Progenitor cell of endocrine pancreas (in vitro differentiated cells): ENCODE measurements at regions not wholly inside any gene's neighbourhood (a gene's known extent, or its start where the extent isn't known, plus 50 kb on each side); places are given as distances from the start of the nearest gene placed in this dataset.
"Not testable (repeated sequence)": the region's sequence is repeated elsewhere in the genome, so short reads cannot be mapped to it uniquely, and the experiment has no call there.

Source experiments
- DNase-seq: peaks from one replicate; pipeline ENCODE4 v3.0.0; 2021; ENCODE audit warnings: low spot score; ENCODE audit not compliant: unreplicated experiment
- H3K27ac Mint-ChIP-seq: 2 replicates; pipeline ENCODE4 v1.8.0; 2021; ENCODE audit warnings: mild to moderate bottlenecking, moderate library complexity, mixed read lengths
- H3K27me3 Mint-ChIP-seq: 2 replicates; pipeline ENCODE4 v1.8.0; 2021; ENCODE audit warnings: mixed read lengths
- H3K36me3 Mint-ChIP-seq: 2 replicates; pipeline ENCODE4 v1.8.0; 2022; ENCODE audit warnings: mixed read lengths; ENCODE audit not compliant: insufficient read depth
- H3K4me1 Mint-ChIP-seq: 2 replicates; pipeline ENCODE4 v1.8.0; 2021; ENCODE audit warnings: low read depth, mixed read lengths
- H3K4me3 Mint-ChIP-seq: 2 replicates; pipeline ENCODE4 v1.8.0; 2021; ENCODE audit warnings: low read depth, mild to moderate bottlenecking, moderate library complexity, mixed read lengths
- H3K9me3 Mint-ChIP-seq: 2 replicates; pipeline ENCODE4 v1.8.0; 2021; ENCODE audit warnings: low read depth, mixed read lengths

- H3K4me3 Mint-ChIP-seq, H3K4me1 Mint-ChIP-seq, H3K27me3 Mint-ChIP-seq, H3K27ac Mint-ChIP-seq, H3K9me3 Mint-ChIP-seq, DNase-seq, H3K36me3 Mint-ChIP-seq: not testable (repeated sequence)
Measured at GRCh38 chr1:83398125-83398524, 600.8 kb downstream of the TTLL7 start.

GRCh38 chr1:83395130-83395529, 603.8 kb downstream of the TTLL7 start:
- not testable (repeated sequence) for H3K27ac Mint-ChIP-seq, H3K4me1 Mint-ChIP-seq

GRCh38 chr1:83386946-83387345, 612.0 kb downstream of the TTLL7 start:
- H3K27ac Mint-ChIP-seq, DNase-seq, H3K36me3 Mint-ChIP-seq, H3K4me1 Mint-ChIP-seq, H3K4me3 Mint-ChIP-seq, H3K27me3 Mint-ChIP-seq: not testable (repeated sequence)
- H3K9me3 Mint-ChIP-seq = peaks cover 21% of the 10 kb centered on the region

More at GRCh38 chr1:83395130-83395529, 603.8 kb downstream of the TTLL7 start:
- H3K9me3 Mint-ChIP-seq, H3K27me3 Mint-ChIP-seq, H3K36me3 Mint-ChIP-seq, H3K4me3 Mint-ChIP-seq, DNase-seq: not testable (repeated sequence)

GRCh38 chr1:83383107-83383506, 615.8 kb downstream of the TTLL7 start:
- H3K27ac Mint-ChIP-seq, H3K4me1 Mint-ChIP-seq, H3K4me3 Mint-ChIP-seq: not testable (repeated sequence)

GRCh38 chr1:83373018-83373417, 625.9 kb downstream of the TTLL7 start:
- not testable (repeated sequence) for H3K4me1 Mint-ChIP-seq, H3K9me3 Mint-ChIP-seq, H3K36me3 Mint-ChIP-seq

More at GRCh38 chr1:83383107-83383506, 615.8 kb downstream of the TTLL7 start:
- DNase-seq, H3K36me3 Mint-ChIP-seq, H3K27me3 Mint-ChIP-seq: not testable (repeated sequence)
- H3K9me3 Mint-ChIP-seq = peaks cover 21% of the 10 kb centered on the region

GRCh38 chr1:83369853-83370252, 629.1 kb downstream of the TTLL7 start:
- H3K27ac Mint-ChIP-seq, H3K4me3 Mint-ChIP-seq, DNase-seq, H3K36me3 Mint-ChIP-seq, H3K9me3 Mint-ChIP-seq, H3K4me1 Mint-ChIP-seq, H3K27me3 Mint-ChIP-seq: not testable (repeated sequence)

More at GRCh38 chr1:83373018-83373417, 625.9 kb downstream of the TTLL7 start:
- H3K4me3 Mint-ChIP-seq, H3K27ac Mint-ChIP-seq, H3K27me3 Mint-ChIP-seq, DNase-seq: not testable (repeated sequence)

- H3K27me3 Mint-ChIP-seq, H3K27ac Mint-ChIP-seq, DNase-seq, H3K36me3 Mint-ChIP-seq, H3K9me3 Mint-ChIP-seq, H3K4me3 Mint-ChIP-seq, H3K4me1 Mint-ChIP-seq: not testable (repeated sequence)
Measured at GRCh38 chr1:83365320-83365719, 633.6 kb downstream of the TTLL7 start.

- H3K27me3 Mint-ChIP-seq, H3K36me3 Mint-ChIP-seq, H3K9me3 Mint-ChIP-seq, H3K4me1 Mint-ChIP-seq, DNase-seq, H3K4me3 Mint-ChIP-seq, H3K27ac Mint-ChIP-seq: not testable (repeated sequence)
Measured at GRCh38 chr1:83345375-83345774, 653.6 kb downstream of the TTLL7 start.

GRCh38 chr1:83343767-83344166, 655.2 kb downstream of the TTLL7 start:
- not testable (repeated sequence) for H3K9me3 Mint-ChIP-seq, H3K27me3 Mint-ChIP-seq, H3K27ac Mint-ChIP-seq, H3K36me3 Mint-ChIP-seq, DNase-seq, H3K4me1 Mint-ChIP-seq, H3K4me3 Mint-ChIP-seq

- H3K27ac Mint-ChIP-seq, H3K36me3 Mint-ChIP-seq, DNase-seq, H3K4me1 Mint-ChIP-seq, H3K4me3 Mint-ChIP-seq, H3K9me3 Mint-ChIP-seq, H3K27me3 Mint-ChIP-seq: not testable (repeated sequence)
Measured at GRCh38 chr1:83342995-83343394, 655.9 kb downstream of the TTLL7 start.

- H3K4me3 Mint-ChIP-seq, H3K27me3 Mint-ChIP-seq, H3K27ac Mint-ChIP-seq, H3K4me1 Mint-ChIP-seq, H3K36me3 Mint-ChIP-seq, H3K9me3 Mint-ChIP-seq, DNase-seq: not testable (repeated sequence)
Measured at GRCh38 chr1:83332308-83332707, 666.6 kb downstream of the TTLL7 start.
